K562 (cell line): ENCODE measurements at regions not wholly inside any gene's neighbourhood (a gene's known extent, or its start where the extent isn't known, plus 50 kb on each side); places are given as distances from the start of the nearest gene placed in this dataset.

Experiments
- ATAC-seq: fragments of 200-7000 bp; cut with Tn5 transposase; 3 replicates; pipeline ENCODE4 v1.9.1; 2020; ENCODE audit warnings: moderate library complexity
- BruUV-seq: library from RNA; stranded (reverse); fragments of 400-500 nt; replicated peaks from 2 replicates; lab custom pipeline; 2021; lab: Mats Ljungman, UMichigan
- CTCF ChIA-PET: fragments of 300-600 bp; formaldehyde crosslinking; extraction: SDS; loops from one replicate; lab custom pipeline; 2021; ENCODE audit warnings: low intra/inter-chr PET ratio; lab: Yijun Ruan, JAX
- POLR2A ChIA-PET: fragments of 300-600, 350-650 bp; sonication (Branson Sonifier 250); formaldehyde crosslinking; extraction: SDS; loops from one replicate; lab custom pipeline; 2021; ENCODE audit warnings: antibody characterized with exemption, inconsistent platforms; lab: Yijun Ruan, JAX
- DNase-seq, 4 experiments: peaks; one replicate each; pipeline versions ENCODE4 v3.0.0 to v3.0.0-alpha.2; 2011 to 2018; ENCODE audit warnings: low spot score in 3 of 4, mixed read lengths in 3 of 4; ENCODE audit errors: extremely low read depth in 1 of 4
- FAIRE-seq: peaks from 2 replicates; lab custom pipeline; 2011; peaks lifted over from hg19 to GRCh38; lab: Jason Lieb, UNC
- H2AFZ ChIP-seq: 2 replicates; pipeline ENCODE4 v1.6.0; 2011; ENCODE audit warnings: low read depth, low read length, control low read depth, inconsistent platforms
- H3K27ac ChIP-seq: fragments of 200-600 bp; 3 replicates; pipeline ENCODE4 v1.8.0; 2011; ENCODE audit warnings: low read depth, mild to moderate bottlenecking, control low read depth, inconsistent platforms, low read length, moderate library complexity, mixed read lengths; ENCODE audit errors: extremely low read depth
- H3K27me3 ChIP-seq, 2 experiments: fragments of 300-600 bp in 1 of 2; 2 replicates in 1 of 2; 3 replicates in 1 of 2; pipeline versions ENCODE4 v1.6.0 to v1.8.0; 2011; ENCODE audit warnings: inconsistent platforms in 2 of 2, low read length in 2 of 2, mild to moderate bottlenecking in 1 of 2, mixed read lengths in 1 of 2, moderate library complexity in 1 of 2; ENCODE audit not compliant: control insufficient read depth in 2 of 2, insufficient read depth in 2 of 2
- H3K36me3 ChIP-seq: fragments of 300-600 bp; 3 replicates; pipeline ENCODE4 v1.8.0; 2011; ENCODE audit warnings: mild to moderate bottlenecking, low read length, inconsistent platforms; ENCODE audit not compliant: control insufficient read depth, insufficient read depth
- H3K4me1 ChIP-seq, 2 experiments: fragments of 200-600 bp in 1 of 2; replicated peaks in 1 of 2; 2 replicates in 1 of 2; 3 replicates in 1 of 2; pipeline versions ENCODE4 v1.5.1 to v1.8.0; 2011; ENCODE audit warnings: inconsistent platforms in 2 of 2, low read length in 2 of 2, mild to moderate bottlenecking in 1 of 2, mixed read lengths in 1 of 2, moderate library complexity in 1 of 2; ENCODE audit not compliant: control insufficient read depth in 2 of 2, insufficient read depth in 2 of 2
- H3K4me2 ChIP-seq: 2 replicates; pipeline ENCODE4 v1.6.1; 2011; ENCODE audit warnings: low read length, control low read depth, inconsistent platforms, mixed read lengths; ENCODE audit not compliant: insufficient read depth
- H3K4me3 ChIP-seq: fragments of 200-600 bp; sonication (generic), shearing (Covaris generic); 2 replicates; pipeline ENCODE4 v1.5.1; 2016; ENCODE audit warnings: control low read depth, inconsistent platforms
- H3K79me2 ChIP-seq: fragments of 200-600 bp; 3 replicates; pipeline ENCODE4 v1.8.0; 2011; ENCODE audit warnings: low read length, inconsistent platforms; ENCODE audit not compliant: control insufficient read depth, insufficient read depth
- H3K9ac ChIP-seq, 2 experiments: 2 replicates each; pipeline versions ENCODE4 v1.6.0 to v1.6.1; 2011; ENCODE audit warnings: low read depth in 2 of 2, low read length in 2 of 2, control low read depth in 1 of 2, inconsistent platforms in 1 of 2, mild to moderate bottlenecking in 1 of 2, mixed read lengths in 1 of 2; ENCODE audit not compliant: insufficient read depth in 1 of 2
- H3K9me1 ChIP-seq: one replicate; pipeline ENCODE4 v1.6.0; 2011; ENCODE audit warnings: inconsistent platforms, mild to moderate bottlenecking, low read length, moderate library complexity; ENCODE audit not compliant: control insufficient read depth, insufficient read depth
- H3K9me3 ChIP-seq: replicated peaks from 2 replicates; pipeline ENCODE4 v1.5.1; 2011; ENCODE audit warnings: low read depth, low read length, inconsistent platforms; ENCODE audit not compliant: control insufficient read depth, insufficient read depth
- H4K20me1 ChIP-seq: replicated peaks from 2 replicates; pipeline ENCODE4 v1.6.1; 2011; ENCODE audit warnings: low read length, inconsistent platforms, mixed read lengths; ENCODE audit not compliant: control insufficient read depth, insufficient read depth
- AFF4 ChIP-seq: sonication (generic); formaldehyde crosslinking; IDR thresholded peaks from 2 replicates; pipeline ENCODE4 v1.8.0; 2023; ENCODE audit warnings: mild to moderate bottlenecking, missing genetic modification reagents
- CBX5 ChIP-seq: IDR thresholded peaks from 2 replicates; pipeline ENCODE4 v1.6.1; 2014; ENCODE audit warnings: low read depth, borderline replicate concordance
- ETV1 ChIP-seq: fragments of 450-650 bp; conservative IDR thresholded peaks from 2 replicates; pipeline ENCODE4 v1.6.1; 2016; ENCODE audit warnings: missing genetic modification characterization, control low read depth, low read depth, missing compliant biosample characterization
- GMEB1 ChIP-seq: fragments of 250-450 bp; sonication (Bioruptor Pico); IDR thresholded peaks from 2 replicates; pipeline ENCODE4 v1.4.0; 2020; ENCODE audit warnings: mild to moderate bottlenecking
- RBM39 ChIP-seq: fragments of 200-400 bp; formaldehyde crosslinking; optimal IDR thresholded peaks from 2 replicates; pipeline ENCODE3; 2018; ENCODE audit warnings: low read depth, low read length
- RFX5 ChIP-seq: IDR thresholded peaks from 2 replicates; pipeline ENCODE4 v1.6.1; 2011; ENCODE audit warnings: low read depth, mild to moderate bottlenecking, improper control_type of control experiment, low read length
- RUNX1 ChIP-seq: sonication (generic); IDR thresholded peaks from 2 replicates; pipeline ENCODE4 v1.6.1; 2016; ENCODE audit warnings: antibody characterized with exemption, low read depth
- SNAPC5 ChIP-seq: fragments of 250-450 bp; sonication (Bioruptor Pico); IDR thresholded peaks from 2 replicates; pipeline ENCODE4 v1.8.0; 2021; ENCODE audit warnings: moderate library complexity, mild to moderate bottlenecking, inconsistent platforms
- ZBTB26 ChIP-seq: fragments of 450-650 bp; formaldehyde crosslinking; IDR thresholded peaks from 2 replicates; pipeline ENCODE4 v1.4.0; 2022; ENCODE audit warnings: missing genetic modification characterization
- ZBTB33 ChIP-seq: sonication (generic); formaldehyde crosslinking; IDR thresholded peaks from 2 replicates; pipeline ENCODE4 v1.8.1; 2023; ENCODE audit warnings: mild to moderate bottlenecking, missing genetic modification reagents
- ZBTB7A ChIP-seq: IDR thresholded peaks from 2 replicates; pipeline ENCODE4 v1.6.1; 2011; ENCODE audit warnings: low read depth, mild to moderate bottlenecking, low read length, moderate library complexity, borderline replicate concordance; ENCODE audit not compliant: control insufficient read depth
- ZNF134 ChIP-seq: fragments of 250-450 bp; sonication (Bioruptor Pico); conservative IDR thresholded peaks from 2 replicates; pipeline ENCODE4 v1.4.0; 2020
- WGBS: fragments of 100-300 bp; shearing (Covaris generic); methylation state at CpG from one replicate; pipeline ENCODE4 v1.1.6; 2016; ENCODE audit warnings: low coverage, mixed read lengths; ENCODE audit not compliant: insufficient coverage; ENCODE audit errors: missing lambda C conversion rate; 5-methylcytosine and 5-hydroxymethylcytosine counted together
- in situ Hi-C: fragments of 300-500 bp; cut with MboI; formaldehyde crosslinking; loops from 4 replicates; pipeline ENCODE4 v1.15.0; 2018; ENCODE audit warnings: inconsistent platforms, mixed read lengths
- intact Hi-C: fragments of 100-400 bp; cut with micrococcal nuclease; formaldehyde crosslinking; loops from 2 replicates; pipeline ENCODE4 v1.14.2; 2022

- TF ChIP-seq CBX5 (no peak), ETV1 (tag) (peak; percentile 80), ZBTB33 (CRISPR knock-in tag) (peak; percentile 51; the same call in 1 of the 2 replicates), ZNF134 (CRISPR knock-in tag) (no peak), ZBTB7A (no peak)
Observed at GRCh38 chr15:56815247-56815646, 81.9 kb upstream of the ZNF280D start (continued).

GRCh38 chr15:56814429-56814828 is 81.1 kb upstream of the ZNF280D start:
- Histone ChIP-seq H3K9me3 (no peaks in the 10 kb centered on the region), H3K4me2 (no peak overlapping the region), H3K4me1 (peaks cover 0 to 13% of the 10 kb centered on the region in 2 experiments; a peak in 3 of 5 replicates), H3K36me3 (no peaks in the 10 kb centered on the region), H3K4me3 (no peak overlapping the region), H3K27ac (no peak overlapping the region; the same call in 2 of the 3 replicates), H3K9me1 (no peaks in the 10 kb centered on the region), H3K27me3 (no peaks in the 10 kb centered on the region), H3K79me2 (no peaks in the 10 kb centered on the region), H2AFZ (no peak overlapping the region), H3K9ac (no peak overlapping the region), H4K20me1 (no peaks in the 10 kb centered on the region)
- FAIRE-seq (no peak), DNase-seq (no peak), ATAC-seq (no peak)
- intact Hi-C loops (no loop called here), in situ Hi-C loops (loop anchor here (25.0 kb wide), 1 partner anchor 327 kb away; no protein-coding TSS in a partner anchor)
- no TSS peak for BruUV-seq
- WGBS, result 70% methylated on average over 3 of the region's 3 CpGs
- POLR2A ChIA-PET, result no interaction called here
- CTCF ChIA-PET, result no interaction called here
- TF ChIP-seq RFX5 (no peak), RBM39 (no peak), ZBTB26 (CRISPR knock-in tag) (no peak), GMEB1 (CRISPR knock-in tag) (no peak), RUNX1 (no peak), ETV1 (tag) (no peak), SNAPC5 (no peak), AFF4 (CRISPR knock-in tag) (no peak)
